Glutamatergic neuron (in vitro differentiated cells): ENCODE measurements at regions not wholly inside any gene's neighbourhood (a gene's known extent, or its start where the extent isn't known, plus 50 kb on each side); places are given as distances from the start of the nearest gene placed in this dataset.
A peak's percentile ranks its signal among the peaks of the same experiment; 100 is the strongest.

Source experiments
- DNase-seq: peaks from one replicate; pipeline ENCODE4 v3.0.0; 2022
- H3K27ac Mint-ChIP-seq: one replicate; pipeline ENCODE4 v1.8.0; 2020; ENCODE audit warnings: mild to moderate bottlenecking, mixed read lengths, inconsistent platforms; ENCODE audit not compliant: unreplicated experiment
- H3K27me3 Mint-ChIP-seq: one replicate; pipeline ENCODE4 v1.8.0; 2020; ENCODE audit warnings: mild to moderate bottlenecking, moderate library complexity, mixed read lengths, inconsistent platforms; ENCODE audit not compliant: unreplicated experiment
- H3K36me3 Mint-ChIP-seq: one replicate; pipeline ENCODE4 v1.8.0; 2020; ENCODE audit warnings: mild to moderate bottlenecking, mixed read lengths, inconsistent platforms; ENCODE audit not compliant: unreplicated experiment
- H3K4me1 Mint-ChIP-seq: one replicate; pipeline ENCODE4 v1.8.0; 2020; ENCODE audit warnings: mild to moderate bottlenecking, low read depth, mixed read lengths, inconsistent platforms; ENCODE audit not compliant: unreplicated experiment
- H3K4me3 Mint-ChIP-seq: one replicate; pipeline ENCODE4 v1.8.0; 2020; ENCODE audit warnings: mild to moderate bottlenecking, mixed read lengths, inconsistent platforms; ENCODE audit not compliant: unreplicated experiment
- H3K9me3 Mint-ChIP-seq: one replicate; pipeline ENCODE4 v1.8.0; 2020; ENCODE audit warnings: mild to moderate bottlenecking, moderate library complexity, mixed read lengths, inconsistent platforms; ENCODE audit not compliant: unreplicated experiment
- CTCF ChIP-seq: fragments of 200-600 bp; sonication (generic); IDR thresholded peaks from one replicate; pipeline ENCODE4 v1.5.0; 2021; ENCODE audit not compliant: partially characterized antibody, unreplicated experiment

DNA sequence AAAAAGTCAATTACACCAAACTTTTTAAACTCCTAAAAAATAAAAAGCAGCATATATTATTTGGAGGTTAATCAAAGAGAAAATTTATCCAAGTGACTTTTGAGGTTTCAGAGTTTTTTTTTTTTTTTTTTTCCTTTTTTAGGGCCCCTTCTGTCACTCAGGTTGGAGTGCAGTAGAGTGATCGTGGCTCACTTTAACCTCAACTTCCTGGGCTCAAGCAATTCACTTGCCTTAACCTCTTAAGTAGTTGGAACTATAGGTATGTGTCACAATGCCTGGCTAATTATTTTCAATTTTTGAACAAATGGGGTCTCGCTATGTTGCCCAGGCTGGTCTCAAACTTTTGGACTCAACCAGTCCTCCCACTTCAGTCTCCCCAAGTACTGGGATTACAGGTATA lies 241.7 kb upstream of the HSFY2 start:
- H3K27me3 Mint-ChIP-seq = peaks cover 3% of the 10 kb centered on the region
- H3K4me3 Mint-ChIP-seq = no peak overlapping the region
- no peak overlapping the region for H3K27ac Mint-ChIP-seq
- H3K36me3 Mint-ChIP-seq = no peaks in the 10 kb centered on the region
- no peak for DNase-seq
- H3K9me3 Mint-ChIP-seq = no peaks in the 10 kb centered on the region
- peaks cover 13% of the 10 kb centered on the region for H3K4me1 Mint-ChIP-seq
- no peak for TF ChIP-seq CTCF

DNA sequence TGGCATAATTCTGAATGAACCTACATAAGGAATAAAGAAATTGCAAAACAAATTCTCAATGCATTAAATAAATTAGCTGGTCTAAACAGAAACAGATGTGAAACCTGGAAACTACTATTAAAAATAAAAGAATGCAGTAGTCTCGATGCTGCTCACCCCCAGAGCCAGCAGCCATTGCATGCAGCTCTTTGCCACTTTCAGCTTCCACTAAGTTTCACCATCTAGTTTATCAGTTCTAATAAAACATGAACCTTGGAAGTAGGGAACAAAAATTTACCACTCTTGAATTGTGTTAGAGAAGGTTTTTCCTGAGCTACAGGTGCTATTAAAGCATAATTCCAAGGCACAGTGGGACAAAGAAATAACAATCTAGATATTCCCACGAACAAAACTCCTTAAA lies 239.4 kb upstream of the HSFY2 start:
- no peak for DNase-seq

DNA sequence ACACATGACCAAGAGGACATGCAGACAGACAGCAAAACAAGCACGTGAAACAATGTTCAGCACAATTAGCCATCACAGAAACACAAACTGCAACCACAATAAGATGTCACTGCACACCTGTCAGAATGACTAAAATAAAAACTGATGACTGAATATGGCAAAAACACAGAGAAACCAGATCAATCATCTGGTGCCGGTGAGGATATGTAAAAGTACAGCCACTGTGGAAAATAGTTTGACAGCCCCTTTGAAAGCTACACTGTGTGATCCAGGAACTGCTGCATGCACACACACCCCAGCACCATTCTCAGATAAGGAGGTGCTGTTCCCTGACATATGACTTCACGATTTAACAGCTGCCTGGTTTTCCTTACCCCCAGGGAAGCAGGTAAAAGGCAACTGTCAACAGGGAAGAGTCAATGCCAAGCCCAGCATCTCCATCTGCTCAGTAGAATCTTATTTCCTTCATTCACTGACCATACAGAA lies 238.1 kb upstream of the HSFY2 start:
- Mint-ChIP-seq H3K4me1 (peaks cover 13% of the 10 kb centered on the region), H3K4me3 (peak overlapping the region; percentile 13), H3K9me3 (no peaks in the 10 kb centered on the region), H3K27me3 (peaks cover 3% of the 10 kb centered on the region), H3K27ac (peak overlapping the region; percentile 82), H3K36me3 (no peaks in the 10 kb centered on the region)
- no peak for TF ChIP-seq CTCF
- no peak for DNase-seq

More for the DNA sequence above, 239.4 kb upstream of the HSFY2 start:
- TF ChIP-seq CTCF = no peak
- Mint-ChIP-seq H3K9me3 (no peaks in the 10 kb centered on the region), H3K4me3 (no peak overlapping the region), H3K4me1 (peaks cover 13% of the 10 kb centered on the region), H3K27ac (no peak overlapping the region), H3K36me3 (no peaks in the 10 kb centered on the region), H3K27me3 (peaks cover 3% of the 10 kb centered on the region)

DNA sequence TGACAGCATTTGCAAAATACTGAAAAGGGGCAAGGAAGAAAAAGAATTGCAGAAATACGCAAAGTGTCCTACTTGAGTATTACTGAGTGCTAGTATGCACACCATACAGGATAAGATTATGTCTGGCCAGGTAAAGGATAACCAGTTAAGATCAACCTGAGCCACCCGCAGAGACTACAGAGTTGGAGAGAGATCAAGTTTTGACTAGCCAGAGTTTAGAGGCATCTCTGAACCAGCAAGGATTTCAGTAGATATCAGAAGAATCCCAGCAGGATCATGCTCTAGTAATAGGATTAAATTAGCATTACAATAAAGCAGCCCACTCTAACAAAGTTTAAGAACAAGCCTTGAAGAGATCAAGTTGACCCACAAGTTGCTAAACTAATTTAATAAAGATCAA lies 232.7 kb upstream of the HSFY2 start:
- no peak overlapping the region for H3K4me3 Mint-ChIP-seq
- no peak for TF ChIP-seq CTCF
- no peak for DNase-seq
- peaks cover 3% of the 10 kb centered on the region for H3K4me1 Mint-ChIP-seq
- H3K36me3 Mint-ChIP-seq = no peaks in the 10 kb centered on the region
- no peaks in the 10 kb centered on the region for H3K27me3 Mint-ChIP-seq
- no peaks in the 10 kb centered on the region for H3K9me3 Mint-ChIP-seq
- H3K27ac Mint-ChIP-seq = no peak overlapping the region

- TF ChIP-seq CTCF = no peak
- H3K4me3 Mint-ChIP-seq = no peak overlapping the region
- H3K4me1 Mint-ChIP-seq = no peaks in the 10 kb centered on the region
- H3K27ac Mint-ChIP-seq = no peak overlapping the region
- H3K9me3 Mint-ChIP-seq = no peaks in the 10 kb centered on the region
- H3K27me3 Mint-ChIP-seq = no peaks in the 10 kb centered on the region
- DNase-seq = no peak
- no peaks in the 10 kb centered on the region for H3K36me3 Mint-ChIP-seq
Measured at GRCh38 chrY:19005579-19005978, 232.0 kb upstream of the HSFY2 start.
